ENCODE measurements at regions not wholly inside any gene's neighbourhood (a gene's known extent, or its start where the extent isn't known, plus 50 kb on each side); places are given as distances from the start of the nearest gene placed in this dataset.

DNA sequence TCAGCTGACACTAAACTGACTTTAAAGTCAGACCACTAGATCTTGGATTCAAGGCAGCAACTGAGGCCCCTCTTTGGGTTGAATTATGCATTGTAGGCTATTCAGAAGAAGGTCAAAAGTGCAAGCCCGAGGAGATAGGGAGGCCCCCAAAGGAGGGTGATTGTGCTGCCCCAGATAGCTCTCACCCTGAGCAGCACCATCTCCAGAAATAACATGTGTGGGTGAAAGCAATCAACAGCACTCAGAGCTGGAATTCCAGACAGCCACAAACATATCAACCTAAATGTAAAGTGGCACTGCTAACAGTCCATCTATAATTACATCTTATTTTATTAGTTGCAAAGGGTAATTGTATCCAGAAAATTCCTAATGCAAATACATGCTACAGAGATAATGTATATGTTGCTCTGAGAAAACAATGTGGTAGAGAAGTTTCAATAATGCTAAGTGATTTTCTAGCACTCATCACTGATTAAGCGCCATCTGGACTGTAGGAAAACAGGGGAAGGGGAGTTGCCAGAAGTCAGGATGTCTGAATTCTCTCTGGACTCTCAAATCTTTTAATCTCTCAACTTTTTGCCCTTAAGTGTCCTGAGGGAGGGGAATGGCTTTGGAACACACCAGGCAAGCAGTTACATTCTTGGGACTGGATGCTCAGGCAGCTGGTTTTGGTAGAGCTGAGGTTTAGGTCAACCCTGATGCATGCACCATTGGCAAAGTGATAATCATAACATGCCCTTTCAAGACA is 61.8 kb upstream of the SFRP2 start:
- no peak overlapping the region for H3K4me3 ChIP-seq (ENCODE audit: low read length)
- TF ChIP-seq, protein P1, sequence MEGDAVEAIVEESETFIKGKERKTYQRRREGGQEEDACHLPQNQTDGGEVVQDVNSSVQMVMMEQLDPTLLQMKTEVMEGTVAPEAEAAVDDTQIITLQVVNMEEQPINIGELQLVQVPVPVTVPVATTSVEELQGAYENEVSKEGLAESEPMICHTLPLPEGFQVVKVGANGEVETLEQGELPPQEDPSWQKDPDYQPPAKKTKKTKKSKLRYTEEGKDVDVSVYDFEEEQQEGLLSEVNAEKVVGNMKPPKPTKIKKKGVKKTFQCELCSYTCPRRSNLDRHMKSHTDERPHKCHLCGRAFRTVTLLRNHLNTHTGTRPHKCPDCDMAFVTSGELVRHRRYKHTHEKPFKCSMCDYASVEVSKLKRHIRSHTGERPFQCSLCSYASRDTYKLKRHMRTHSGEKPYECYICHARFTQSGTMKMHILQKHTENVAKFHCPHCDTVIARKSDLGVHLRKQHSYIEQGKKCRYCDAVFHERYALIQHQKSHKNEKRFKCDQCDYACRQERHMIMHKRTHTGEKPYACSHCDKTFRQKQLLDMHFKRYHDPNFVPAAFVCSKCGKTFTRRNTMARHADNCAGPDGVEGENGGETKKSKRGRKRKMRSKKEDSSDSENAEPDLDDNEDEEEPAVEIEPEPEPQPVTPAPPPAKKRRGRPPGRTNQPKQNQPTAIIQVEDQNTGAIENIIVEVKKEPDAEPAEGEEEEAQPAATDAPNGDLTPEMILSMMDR (conservative IDR thresholded peaks at IDR 0.05; ENCODE audit: low read depth, low read length): no peak
- DNase-seq (ENCODE audit: low read depth): no peak

DNA sequence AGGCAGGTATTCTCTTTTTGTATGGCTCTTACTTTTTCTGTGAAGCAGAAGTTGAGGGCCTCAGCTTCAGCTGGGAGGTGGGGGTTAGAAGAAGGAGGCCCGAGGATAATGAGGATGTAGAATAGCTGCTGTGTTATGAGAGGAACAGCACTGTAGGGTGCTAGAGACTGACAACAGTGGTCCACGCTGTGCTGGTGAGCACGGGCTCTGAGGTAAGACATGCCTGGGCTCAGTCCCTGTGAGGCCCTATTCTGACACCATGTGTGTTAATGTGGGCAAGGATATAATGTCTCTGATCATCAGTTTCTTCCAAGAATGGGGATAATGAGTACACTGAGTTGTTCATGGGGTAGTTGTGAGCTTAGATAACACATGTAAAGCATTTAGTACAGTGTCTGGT is 55.3 kb upstream of the SFRP2 start:
- TF ChIP-seq, protein P1 (conservative IDR thresholded peaks at IDR 0.05; ENCODE audit: low read depth, low read length): no peak
- H3K4me3 ChIP-seq (ENCODE audit: low read length): no peak overlapping the region
- DNase-seq (ENCODE audit: low read depth): no peak
